ENCODE measurements at regions not wholly inside any gene's neighbourhood (a gene's known extent, or its start where the extent isn't known, plus 50 kb on each side); places are given as distances from the start of the nearest gene placed in this dataset.

DNA sequence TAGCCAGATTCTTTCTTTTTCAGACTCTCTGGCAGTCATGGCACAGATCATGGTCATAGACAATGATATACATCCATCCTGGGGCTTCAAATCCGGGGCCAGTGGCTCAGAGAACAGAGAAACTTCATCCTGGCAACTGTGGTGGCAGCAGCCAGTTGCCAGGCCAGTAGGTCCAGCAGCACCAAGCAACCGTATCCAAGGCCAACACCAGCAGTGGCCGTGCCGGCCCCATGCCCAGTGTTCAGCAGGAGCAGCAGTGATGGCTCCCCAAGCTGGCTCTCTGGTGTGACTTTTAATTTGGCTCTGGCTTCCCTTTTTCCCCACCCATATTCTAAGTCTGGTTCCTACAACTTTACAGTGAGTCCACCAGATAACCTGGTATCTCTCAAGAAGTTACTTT is 300.5 kb downstream of the DEPDC1B start:
- dilution Hi-C loops (cut with HindIII; ENCODE audit: low sequenced_read_pairs, unreplicated experiment) (no loop called here), in situ Hi-C loops (cut with MboI; ENCODE audit: low sequenced_read_pairs) (loop anchor here (25.0 kb wide), 1 partner anchor 587 kb away; no protein-coding TSS in a partner anchor), intact Hi-C loops (cut with micrococcal nuclease) (loop anchor here (10.0 kb wide), 1 partner anchor 255 kb away; no protein-coding TSS in a partner anchor)
- H4K5ac ChIP-seq (ENCODE audit: low read depth, low read length), result no peak overlapping the region
- ChIA-PET POLR2A (ENCODE audit: unreplicated experiment) (no interaction called here), CTCF (no interaction called here)
- no peak overlapping the region for H3K56ac ChIP-seq (ENCODE audit: extremely low read depth, insufficient read depth, low read length)
- H3K4ac ChIP-seq (ENCODE audit: low read depth, low read length), result no peak overlapping the region
- no TSS peak for BruUV-seq (replicated peaks)
- H2AK9ac ChIP-seq (replicated peaks; ENCODE audit: low read depth, low read length, poor library complexity), result no peak overlapping the region
- no peaks in the 10 kb centered on the region for H3K27me3 ChIP-seq (ENCODE audit: control insufficient read depth, insufficient read depth, low read length)
- no peak overlapping the region for H2BK20ac ChIP-seq (ENCODE audit: low read depth, low read length)
- ATAC-seq (ENCODE audit: low read depth) (no peak), DNase-seq (no peak)
- H3K9me3 ChIP-seq (ENCODE audit: control insufficient read depth, insufficient read depth, low read length), result no peaks in the 10 kb centered on the region
- H2BK5ac ChIP-seq (ENCODE audit: low read depth, low read length, poor library complexity, severe bottlenecking), result no peak overlapping the region
- H3K4me3 ChIP-seq (ENCODE audit: insufficient read depth, low read depth, low read length), result no peak overlapping the region
- H2AK5ac ChIP-seq (ENCODE audit: low read depth, low read length), result no peak overlapping the region
- no peaks in the 10 kb centered on the region for H3K9me1 ChIP-seq (ENCODE audit: insufficient read depth, low read length)
- no peak overlapping the region for H3K23ac ChIP-seq (ENCODE audit: low read depth, low read length)
- no peaks in the 10 kb centered on the region for H4K20me1 ChIP-seq (ENCODE audit: insufficient read depth, low read length)
- no peaks in the 10 kb centered on the region for H3K36me3 ChIP-seq (ENCODE audit: control insufficient read depth, insufficient read depth, low read length)
- no peak overlapping the region for H3K27ac ChIP-seq (ENCODE audit: insufficient read depth, low read length)
- no peak overlapping the region for H3K4me2 ChIP-seq (ENCODE audit: low read depth, low read length)
- no peak overlapping the region for H3K9ac ChIP-seq (ENCODE audit: low read depth, low read length)
- no peak overlapping the region for H2BK120ac ChIP-seq (ENCODE audit: low read depth, low read length)
- H3K14ac ChIP-seq (replicated peaks; ENCODE audit: low read depth, low read length), result no peak overlapping the region
- TF ChIP-seq BHLHE40 (IDR thresholded peaks at IDR 0.05; ENCODE audit: low read depth, low read length) (no peak), MAZ (IDR thresholded peaks at IDR 0.05; ENCODE audit: borderline replicate concordance, low read depth, low read length) (no peak), FOS (IDR thresholded peaks at IDR 0.05; ENCODE audit: low read depth, low read length) (no peak), RFX5 (IDR thresholded peaks at IDR 0.05; ENCODE audit: low read depth, low read length) (no peak), POLR2A (IDR thresholded peaks at IDR 0.05; ENCODE audit: low read depth, low read length) (no peak), NFE2L2 (IDR thresholded peaks at IDR 0.05; ENCODE audit: low read depth, low read length) (no peak), MXI1 (IDR thresholded peaks at IDR 0.05; ENCODE audit: borderline replicate concordance, low read depth, low read length) (no peak), CHD1 (IDR thresholded peaks at IDR 0.05; ENCODE audit: low read depth, low read length) (no peak), MAFK (IDR thresholded peaks at IDR 0.05; ENCODE audit: low read depth, low read length) (no peak), RAD21 (IDR thresholded peaks at IDR 0.05; ENCODE audit: low read length) (no peak), SMC3 (IDR thresholded peaks at IDR 0.05; ENCODE audit: low read depth, low read length) (no peak), RCOR1 (IDR thresholded peaks at IDR 0.05; ENCODE audit: insufficient replicate concordance, low read length) (no peak), CEBPB (IDR thresholded peaks at IDR 0.05; ENCODE audit: low read depth, low read length) (no peak)
- TF ChIP-seq, protein P1, sequence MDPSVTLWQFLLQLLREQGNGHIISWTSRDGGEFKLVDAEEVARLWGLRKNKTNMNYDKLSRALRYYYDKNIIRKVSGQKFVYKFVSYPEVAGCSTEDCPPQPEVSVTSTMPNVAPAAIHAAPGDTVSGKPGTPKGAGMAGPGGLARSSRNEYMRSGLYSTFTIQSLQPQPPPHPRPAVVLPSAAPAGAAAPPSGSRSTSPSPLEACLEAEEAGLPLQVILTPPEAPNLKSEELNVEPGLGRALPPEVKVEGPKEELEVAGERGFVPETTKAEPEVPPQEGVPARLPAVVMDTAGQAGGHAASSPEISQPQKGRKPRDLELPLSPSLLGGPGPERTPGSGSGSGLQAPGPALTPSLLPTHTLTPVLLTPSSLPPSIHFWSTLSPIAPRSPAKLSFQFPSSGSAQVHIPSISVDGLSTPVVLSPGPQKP (IDR thresholded peaks at IDR 0.05; ENCODE audit: borderline replicate concordance, low read depth, low read length), result no peak
- TF ChIP-seq, protein P2, sequence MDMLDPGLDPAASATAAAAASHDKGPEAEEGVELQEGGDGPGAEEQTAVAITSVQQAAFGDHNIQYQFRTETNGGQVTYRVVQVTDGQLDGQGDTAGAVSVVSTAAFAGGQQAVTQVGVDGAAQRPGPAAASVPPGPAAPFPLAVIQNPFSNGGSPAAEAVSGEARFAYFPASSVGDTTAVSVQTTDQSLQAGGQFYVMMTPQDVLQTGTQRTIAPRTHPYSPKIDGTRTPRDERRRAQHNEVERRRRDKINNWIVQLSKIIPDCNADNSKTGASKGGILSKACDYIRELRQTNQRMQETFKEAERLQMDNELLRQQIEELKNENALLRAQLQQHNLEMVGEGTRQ (IDR thresholded peaks at IDR 0.05; ENCODE audit: low read depth, low read length), result no peak
- TF ChIP-seq, protein P3, sequence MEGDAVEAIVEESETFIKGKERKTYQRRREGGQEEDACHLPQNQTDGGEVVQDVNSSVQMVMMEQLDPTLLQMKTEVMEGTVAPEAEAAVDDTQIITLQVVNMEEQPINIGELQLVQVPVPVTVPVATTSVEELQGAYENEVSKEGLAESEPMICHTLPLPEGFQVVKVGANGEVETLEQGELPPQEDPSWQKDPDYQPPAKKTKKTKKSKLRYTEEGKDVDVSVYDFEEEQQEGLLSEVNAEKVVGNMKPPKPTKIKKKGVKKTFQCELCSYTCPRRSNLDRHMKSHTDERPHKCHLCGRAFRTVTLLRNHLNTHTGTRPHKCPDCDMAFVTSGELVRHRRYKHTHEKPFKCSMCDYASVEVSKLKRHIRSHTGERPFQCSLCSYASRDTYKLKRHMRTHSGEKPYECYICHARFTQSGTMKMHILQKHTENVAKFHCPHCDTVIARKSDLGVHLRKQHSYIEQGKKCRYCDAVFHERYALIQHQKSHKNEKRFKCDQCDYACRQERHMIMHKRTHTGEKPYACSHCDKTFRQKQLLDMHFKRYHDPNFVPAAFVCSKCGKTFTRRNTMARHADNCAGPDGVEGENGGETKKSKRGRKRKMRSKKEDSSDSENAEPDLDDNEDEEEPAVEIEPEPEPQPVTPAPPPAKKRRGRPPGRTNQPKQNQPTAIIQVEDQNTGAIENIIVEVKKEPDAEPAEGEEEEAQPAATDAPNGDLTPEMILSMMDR (conservative IDR thresholded peaks at IDR 0.05; ENCODE audit: low read depth, low read length), result no peak
- WGBS, 2 experiments (ENCODE audit: extremely low coverage in 2 of 2, insufficient read length in 1 of 2), result 96% methylated on average over 3 of the region's 4 CpGs; no CpG with 5 or more reads in 1 of the 2 experiments
- H4K8ac ChIP-seq (ENCODE audit: low read depth in 2 of 2, low read length in 2 of 2), result no peak overlapping the region
- no peaks in the 10 kb centered on the region for H3K79me1 ChIP-seq (ENCODE audit: low read depth in 1 of 2, low read length in 2 of 2)
- H2AFZ ChIP-seq (replicated peaks; ENCODE audit: low read length, poor library complexity), result no peak overlapping the region
- no peak overlapping the region for H3K18ac ChIP-seq (ENCODE audit: low read depth, low read length)
- no peaks in the 10 kb centered on the region for H3K4me1 ChIP-seq (ENCODE audit: control insufficient read depth, insufficient read depth, low read length)
- H2BK15ac ChIP-seq (ENCODE audit: low read depth, low read length), result no peak overlapping the region
- H4K91ac ChIP-seq (ENCODE audit: insufficient read depth, low read depth, low read length), result no peak overlapping the region
